HG02885 (cell line): ENCODE measurements at regions not wholly inside any gene's neighbourhood (a gene's known extent, or its start where the extent isn't known, plus 50 kb on each side); places are given as distances from the start of the nearest gene placed in this dataset.
"Not testable (repeated sequence)": the region's sequence is repeated elsewhere in the genome, so short reads cannot be mapped to it uniquely, and the experiment has no call there.

Experiments used
- ATAC-seq: cut with Tn5 transposase; IDR thresholded peaks from one replicate; pipeline ENCODE4 v1.9.1; 2021; ENCODE audit warnings: mild to moderate bottlenecking; ENCODE audit not compliant: unreplicated experiment, poor library complexity

GRCh38 chr10:22825841-22826240, 102.0 kb upstream of the ARMC3 start:
- ATAC-seq, result peak; percentile 45

GRCh38 chr10:22824984-22825383, 102.9 kb upstream of the ARMC3 start:
- no peak for ATAC-seq

GRCh38 chr10:22824520-22824919, 103.3 kb upstream of the ARMC3 start:
- no peak for ATAC-seq

GRCh38 chr10:22823109-22823508, 104.7 kb upstream of the ARMC3 start:
- peak; percentile 67 for ATAC-seq

GRCh38 chr10:22821921-22822320, 105.9 kb upstream of the ARMC3 start:
- not testable (repeated sequence) for ATAC-seq

- ATAC-seq, result no peak
Observed at GRCh38 chr10:22821501-22821900, 106.4 kb upstream of the ARMC3 start.

- ATAC-seq, result no peak
Observed at GRCh38 chr10:22816298-22816653, 101.9 kb upstream of the PIP4K2A start.

GRCh38 chr10:22810643-22811465, 96.5 kb upstream of the PIP4K2A start:
- ATAC-seq, result no peak

- ATAC-seq, result no peak
Observed at GRCh38 chr10:22807238-22807637, 92.9 kb upstream of the PIP4K2A start.

GRCh38 chr10:22805304-22805703, 90.9 kb upstream of the PIP4K2A start:
- no peak for ATAC-seq

GRCh38 chr10:22803261-22803885, 89.0 kb upstream of the PIP4K2A start:
- no peak for ATAC-seq

- no peak for ATAC-seq
Observed at GRCh38 chr10:22801785-22802184, 87.4 kb upstream of the PIP4K2A start.

GRCh38 chr10:22797796-22798195, 83.4 kb upstream of the PIP4K2A start:
- not testable (repeated sequence) for ATAC-seq

- ATAC-seq, result no peak
Observed at GRCh38 chr10:22795546-22795945, 81.2 kb upstream of the PIP4K2A start.

- no peak for ATAC-seq
Observed at GRCh38 chr10:22792161-22792560, 77.8 kb upstream of the PIP4K2A start.

- no peak for ATAC-seq
Observed at GRCh38 chr10:22791665-22792064, 77.3 kb upstream of the PIP4K2A start.

- ATAC-seq, result no peak
Observed at GRCh38 chr10:22784668-22785067, 70.3 kb upstream of the PIP4K2A start.

- no peak for ATAC-seq
Observed at GRCh38 chr10:22783807-22784206, 69.4 kb upstream of the PIP4K2A start.

GRCh38 chr10:22780474-22780885, 66.1 kb upstream of the PIP4K2A start:
- ATAC-seq, result no peak

- ATAC-seq, result no peak
Observed at GRCh38 chr10:22779331-22780019, 65.1 kb upstream of the PIP4K2A start.

- no peak for ATAC-seq
Observed at GRCh38 chr10:22774102-22774501, 59.7 kb upstream of the PIP4K2A start.
